Panc1 (cell line): ENCODE measurements at regions not wholly inside any gene's neighbourhood (a gene's known extent, or its start where the extent isn't known, plus 50 kb on each side); places are given as distances from the start of the nearest gene placed in this dataset.

Experiments
- ATAC-seq: fragments of 200-7000 bp; cut with Tn5 transposase; 2 replicates; pipeline ENCODE4 v1.9.1; 2020; ENCODE audit warnings: mild to moderate bottlenecking, moderate library complexity
- BruUV-seq: library from RNA; stranded (reverse); fragments of 400-500 nt; replicated peaks from 2 replicates; lab custom pipeline; 2021; lab: Mats Ljungman, UMichigan
- CTCF ChIA-PET: fragments of 300-600 bp; sonication (Branson Sonifier 250); formaldehyde crosslinking; loops from one replicate; lab custom pipeline; 2022; ENCODE audit warnings: antibody characterized with exemption; lab: Charles Lee
- POLR2A ChIA-PET: fragments of 300-600 bp; sonication (Branson Sonifier 250); formaldehyde crosslinking; loops from one replicate; lab custom pipeline; 2022; ENCODE audit warnings: antibody characterized with exemption; lab: Charles Lee
- DNase-seq: peaks from one replicate; pipeline ENCODE4 v3.0.0-alpha.2; 2010; ENCODE audit warnings: low read depth, low spot score
- H3K27ac ChIP-seq: 2 replicates; pipeline ENCODE4 v1.5.1; 2011; ENCODE audit warnings: mild to moderate bottlenecking, low read length, inconsistent platforms
- H3K27me3 ChIP-seq: fragments of 200-500 bp; sonication (Bioruptor generic); 2 replicates; pipeline ENCODE4 v1.6.0; 2014; ENCODE audit warnings: low read length, inconsistent platforms; ENCODE audit not compliant: control insufficient read depth, insufficient read depth
- H3K36me3 ChIP-seq: fragments of 200-500 bp; sonication (Bioruptor generic); 2 replicates; pipeline ENCODE4 v1.5.1; 2014; ENCODE audit warnings: inconsistent platforms, mild to moderate bottlenecking, low read length, moderate library complexity; ENCODE audit not compliant: control insufficient read depth, insufficient read depth
- H3K4me1 ChIP-seq: 2 replicates; pipeline ENCODE4 v1.5.1; 2011; ENCODE audit warnings: inconsistent platforms, mild to moderate bottlenecking, low read length, moderate library complexity; ENCODE audit not compliant: control insufficient read depth, insufficient read depth
- H3K4me3 ChIP-seq, 2 experiments: 2 replicates each; pipeline ENCODE4 v1.5.1; 2011 to 2012; ENCODE audit warnings: low read depth in 2 of 2, low read length in 2 of 2, mild to moderate bottlenecking in 2 of 2, inconsistent platforms in 1 of 2, moderate library complexity in 1 of 2
- H3K9me3 ChIP-seq: fragments of 200-500 bp; sonication (Bioruptor generic); 2 replicates; pipeline ENCODE4 v1.5.1; 2014; ENCODE audit warnings: low read depth, mild to moderate bottlenecking, inconsistent platforms, low read length, moderate library complexity; ENCODE audit not compliant: control insufficient read depth, insufficient read depth
- CTCF ChIP-seq: fragments of 450-650 bp; IDR thresholded peaks from 2 replicates; pipeline ENCODE4 v1.5.1; 2017; ENCODE audit warnings: mild to moderate bottlenecking
- POLR2AphosphoS5 ChIP-seq: IDR thresholded peaks from 2 replicates; pipeline ENCODE4 v1.6.1; 2012; ENCODE audit warnings: mild to moderate bottlenecking, low read depth, low read length, moderate library complexity
- REST ChIP-seq, 2 experiments: IDR thresholded peaks; 2 replicates each; pipeline ENCODE4 v1.6.1; 2011 to 2012; ENCODE audit warnings: low read depth in 2 of 2, control low read depth in 1 of 2, low read length in 1 of 2, mild to moderate bottlenecking in 1 of 2, moderate library complexity in 1 of 2; ENCODE audit not compliant: insufficient read depth in 1 of 2
- SIN3A ChIP-seq: IDR thresholded peaks from 2 replicates; pipeline ENCODE4 v1.6.1; 2012; ENCODE audit warnings: low read depth, mild to moderate bottlenecking, low read length, moderate library complexity, borderline replicate concordance; ENCODE audit not compliant: insufficient read depth
- TCF7L2 ChIP-seq: IDR thresholded peaks from 2 replicates; pipeline ENCODE4 v1.6.1; 2011; ENCODE audit warnings: mild to moderate bottlenecking, low read depth, low read length, inconsistent platforms
- in situ Hi-C: cut with HindIII; loops from 2 replicates; pipeline ENCODE4 v1.10.0; 2016; ENCODE audit warnings: low sequenced_read_pairs, low pct_unique_long_range_greater_than_20kb
- intact Hi-C: fragments of 100-400 bp; cut with micrococcal nuclease; formaldehyde crosslinking; loops from one replicate; pipeline ENCODE4 v1.10.0; 2022; ENCODE audit not compliant: unreplicated experiment

- ChIA-PET POLR2A (no interaction called here), CTCF (interaction anchor here (0.6 kb wide), 1 partner anchor 18 kb away, joined by 3 read pairs; no protein-coding TSS in a partner anchor)
- in situ Hi-C loops (no loop called here), intact Hi-C loops (no loop called here)
- DNase-seq (no peak), ATAC-seq (no peak)
- no TSS peak for BruUV-seq
- TF ChIP-seq CTCF (no peak), POLR2AphosphoS5 (no peak), REST (IDR thresholded peaks at IDR 0.05; ENCODE audit: insufficient read depth in 1 of 2, low read depth in 2 of 2, low read length in 1 of 2) (no peak), TCF7L2 (no peak), SIN3A (no peak)
- no peak overlapping the region for H3K27ac ChIP-seq
- no peaks in the 10 kb centered on the region for H3K36me3 ChIP-seq
- 0 out of 2 replicates have a peak, but pooled peaks cover under 1% of the 10 kb centered on the region for H3K4me1 ChIP-seq
- H3K27me3 ChIP-seq = no peaks in the 10 kb centered on the region
- no peak overlapping the region for H3K4me3 ChIP-seq
- no peaks in the 10 kb centered on the region for H3K9me3 ChIP-seq
Measured at GRCh38 chr6:71488186-71488585, 199.6 kb downstream of the OGFRL1 start.

- no TSS peak for BruUV-seq
- CTCF ChIA-PET = no interaction called here
Measured at GRCh38 chr6:71489736-71490135, 201.1 kb downstream of the OGFRL1 start.

More at GRCh38 chr6:71489736-71490135, 201.1 kb downstream of the OGFRL1 start:
- H3K27me3 ChIP-seq = no peaks in the 10 kb centered on the region
- H3K4me1 ChIP-seq = no peaks in the 10 kb centered on the region
- H3K36me3 ChIP-seq = no peaks in the 10 kb centered on the region
- no peak for DNase-seq
- H3K4me3 ChIP-seq = no peak overlapping the region
- POLR2A ChIA-PET = interaction anchor here (0.6 kb wide), 1 partner anchor 26 kb away, joined by 5 read pairs; no protein-coding TSS in a partner anchor
- ATAC-seq = peak; percentile 78
- H3K27ac ChIP-seq = no peak overlapping the region
- in situ Hi-C loops = no loop called here
- H3K9me3 ChIP-seq = no peaks in the 10 kb centered on the region
- intact Hi-C loops = no loop called here
- TF ChIP-seq SIN3A (no peak), CTCF (no peak), POLR2AphosphoS5 (no peak), REST (IDR thresholded peaks at IDR 0.05; ENCODE audit: insufficient read depth in 1 of 2, low read depth in 2 of 2, low read length in 1 of 2) (no peak), TCF7L2 (no peak)
